HEK293 (cell line): ENCODE measurements at regions not wholly inside any gene's neighbourhood (a gene's known extent, or its start where the extent isn't known, plus 50 kb on each side); places are given as distances from the start of the nearest gene placed in this dataset.

Experiments used
- CTCF ChIA-PET: fragments of 350-600 bp; formaldehyde crosslinking; extraction: SDS; loops from one replicate; lab custom pipeline; 2021; ENCODE audit warnings: antibody characterized with exemption; lab: Yijun Ruan, JAX
- POLR2A ChIA-PET: fragments of 300-600 bp; formaldehyde crosslinking; extraction: SDS; loops from one replicate; lab custom pipeline; 2020; ENCODE audit warnings: antibody characterized with exemption, inconsistent platforms; lab: Yijun Ruan, JAX
- H3K27ac ChIP-seq: fragments of 200-500 bp; sonication (Bioruptor generic); 2 replicates; pipeline ENCODE4 v1.5.1; 2014; ENCODE audit warnings: low read depth, low read length, control low read depth, inconsistent platforms; ENCODE audit errors: extremely low read depth
- H3K36me3 ChIP-seq, 2 experiments: fragments of 200-500 bp in 1 of 2; sonication (Bioruptor generic) in 1 of 2; 1 replicate in 1 of 2; 2 replicates in 1 of 2; pipeline ENCODE4 v1.5.1; 2014 to 2017; ENCODE audit warnings: inconsistent platforms in 2 of 2, low read length in 2 of 2; ENCODE audit not compliant: control insufficient read depth in 2 of 2, insufficient read depth in 1 of 2
- H3K4me1 ChIP-seq: fragments of 200-500 bp; sonication (Bioruptor generic); 2 replicates; pipeline ENCODE4 v1.5.1; 2014; ENCODE audit warnings: mild to moderate bottlenecking, low read length, inconsistent platforms; ENCODE audit not compliant: control insufficient read depth, insufficient read depth
- H3K4me3 ChIP-seq: 2 replicates; pipeline ENCODE4 v1.5.1; 2011; ENCODE audit warnings: low read depth, mild to moderate bottlenecking, control low read depth, low read length, moderate library complexity
- H3K9me3 ChIP-seq: fragments of 200-500 bp; sonication (Bioruptor generic); 2 replicates; pipeline ENCODE4 v1.5.1; 2014; ENCODE audit warnings: low read depth, low read length, inconsistent platforms; ENCODE audit not compliant: control insufficient read depth, insufficient read depth
- BCL11B ChIP-seq: fragments of 450-650 bp; formaldehyde crosslinking; IDR thresholded peaks from 2 replicates; pipeline ENCODE4 v1.5.1; 2016; ENCODE audit warnings: low read depth, missing biosample characterization, missing genetic modification characterization
- OVOL3 ChIP-seq: fragments of 450-650 bp; formaldehyde crosslinking; IDR thresholded peaks from 2 replicates; pipeline ENCODE4 v1.5.1; 2016; ENCODE audit warnings: missing biosample characterization, missing genetic modification characterization
- PRDM1 ChIP-seq: fragments of 450-650 bp; formaldehyde crosslinking; IDR thresholded peaks from 2 replicates; pipeline ENCODE4; 2016; ENCODE audit warnings: missing biosample characterization, missing genetic modification characterization
- ZBTB20 ChIP-seq: fragments of 450-650 bp; formaldehyde crosslinking; IDR thresholded peaks from 2 replicates; pipeline ENCODE4 v1.5.1; 2016; ENCODE audit warnings: missing biosample characterization, missing genetic modification characterization
- ZBTB26 ChIP-seq: fragments of 450-650 bp; formaldehyde crosslinking; optimal IDR thresholded peaks from 2 replicates; pipeline ENCODE3; 2016; ENCODE audit warnings: missing biosample characterization, mild to moderate bottlenecking, missing genetic modification characterization
- ZBTB8A ChIP-seq: fragments of 450-650 bp; formaldehyde crosslinking; IDR thresholded peaks from 2 replicates; pipeline ENCODE4 v1.5.1; 2016; ENCODE audit warnings: missing biosample characterization, missing genetic modification characterization
- ZEB2 ChIP-seq: fragments of 450-650 bp; formaldehyde crosslinking; IDR thresholded peaks from 2 replicates; pipeline ENCODE4 v1.5.1; 2016; ENCODE audit warnings: missing biosample characterization, missing genetic modification characterization
- ZNF112 ChIP-seq: fragments of 450-650 bp; formaldehyde crosslinking; IDR thresholded peaks from 2 replicates; pipeline ENCODE4 v1.5.0; 2017; ENCODE audit warnings: missing biosample characterization, missing genetic modification characterization
- ZNF175 ChIP-seq: fragments of 450-650 bp; formaldehyde crosslinking; IDR thresholded peaks from 2 replicates; pipeline ENCODE4 v1.5.1; 2016; ENCODE audit warnings: missing biosample characterization, missing genetic modification characterization
- ZNF211 ChIP-seq: fragments of 450-650 bp; formaldehyde crosslinking; IDR thresholded peaks from 2 replicates; pipeline ENCODE4 v1.5.1; 2016; ENCODE audit warnings: low read depth, missing biosample characterization, missing genetic modification characterization
- ZNF404 ChIP-seq: fragments of 450-650 bp; formaldehyde crosslinking; IDR thresholded peaks from 2 replicates; pipeline ENCODE4 v1.5.1; 2017; ENCODE audit warnings: missing biosample characterization, missing genetic modification characterization
- ZNF426 ChIP-seq: fragments of 450-650 bp; formaldehyde crosslinking; IDR thresholded peaks from 2 replicates; pipeline ENCODE4 v1.5.1; 2017; ENCODE audit warnings: missing biosample characterization, missing genetic modification characterization, mild to moderate bottlenecking, inconsistent platforms, moderate library complexity
- ZNF529 ChIP-seq: fragments of 450-650 bp; formaldehyde crosslinking; IDR thresholded peaks from 2 replicates; pipeline ENCODE4 v1.5.1; 2017; ENCODE audit warnings: missing genetic modification characterization, missing biosample characterization; ENCODE audit not compliant: insufficient replicate concordance
- ZNF555 ChIP-seq: fragments of 450-650 bp; formaldehyde crosslinking; conservative IDR thresholded peaks from 2 replicates; pipeline ENCODE4 v1.5.1; 2017; ENCODE audit warnings: missing biosample characterization, mild to moderate bottlenecking, missing genetic modification characterization, inconsistent platforms
- ZNF558 ChIP-seq: fragments of 450-650 bp; formaldehyde crosslinking; IDR thresholded peaks from 2 replicates; pipeline ENCODE4 v1.5.1; 2016; ENCODE audit warnings: missing biosample characterization, missing genetic modification characterization
- ZNF596 ChIP-seq: fragments of 450-650 bp; IDR thresholded peaks from 2 replicates; pipeline ENCODE4 v1.5.0; 2018; ENCODE audit warnings: missing biosample characterization, mild to moderate bottlenecking, missing genetic modification characterization, moderate library complexity
- ZNF610 ChIP-seq: fragments of 450-650 bp; formaldehyde crosslinking; IDR thresholded peaks from 2 replicates; pipeline ENCODE4 v1.5.1; 2016; ENCODE audit warnings: missing biosample characterization, missing genetic modification characterization, borderline replicate concordance
- ZNF624 ChIP-seq: fragments of 450-650 bp; formaldehyde crosslinking; IDR thresholded peaks from 2 replicates; pipeline ENCODE4 v1.5.1; 2017; ENCODE audit warnings: missing biosample characterization, missing genetic modification characterization
- ZNF692 ChIP-seq: fragments of 450-650 bp; formaldehyde crosslinking; IDR thresholded peaks from 2 replicates; pipeline ENCODE4 v1.5.1; 2016; ENCODE audit warnings: missing biosample characterization, missing genetic modification characterization
- ZNF791 ChIP-seq: fragments of 450-650 bp; formaldehyde crosslinking; IDR thresholded peaks from 2 replicates; pipeline ENCODE4 v1.5.1; 2016; ENCODE audit warnings: missing biosample characterization, missing genetic modification characterization
- ZSCAN16 ChIP-seq: fragments of 450-650 bp; formaldehyde crosslinking; IDR thresholded peaks from 2 replicates; pipeline ENCODE4 v1.5.1; 2016; ENCODE audit warnings: missing biosample characterization, missing genetic modification characterization
- TF ChIP-seq, protein P1 (sequence below): fragments of 450-650 bp; formaldehyde crosslinking; IDR thresholded peaks from 2 replicates; pipeline ENCODE4 v1.5.1; 2016; ENCODE audit warnings: missing biosample characterization, missing genetic modification characterization
- TF ChIP-seq, protein P2 (sequence below): fragments of 450-650 bp; formaldehyde crosslinking; IDR thresholded peaks from 2 replicates; pipeline ENCODE4 v1.5.1; 2016; ENCODE audit warnings: missing biosample characterization, missing genetic modification characterization

GRCh38 chr9:96020792-96021550 lies 145.5 kb downstream of the ERCC6L2 start (continued):
- TF ChIP-seq ZNF692 (tag by site-specific recombination) (peak; percentile 86), ZBTB26 (tag by site-specific recombination) (peak; percentile 20), ZBTB20 (tag by site-specific recombination) (peak; percentile 28; the same call in 1 of the 2 replicates)

GRCh38 chr9:96020300-96020791 lies 144.9 kb downstream of the ERCC6L2 start:
- H3K36me3 ChIP-seq, result peaks cover 0 to 8% of the 10 kb centered on the region in 2 experiments; a peak in 2 of 3 replicates
- no peaks in the 10 kb centered on the region for H3K9me3 ChIP-seq
- no peaks in the 10 kb centered on the region; the same call in 1 of the 2 replicates for H3K4me1 ChIP-seq
- CTCF ChIA-PET, result no interaction called here
- no peak overlapping the region for H3K27ac ChIP-seq
- TF ChIP-seq ZNF558 (tag by site-specific recombination) (no peak), OVOL3 (tag by site-specific recombination) (no peak), ZNF555 (no peak), ZNF610 (no peak), PRDM1 (tag by site-specific recombination) (no peak), ZNF175 (tag by site-specific recombination) (no peak), ZSCAN16 (tag by site-specific recombination) (no peak), ZNF404 (tag by site-specific recombination) (no peak), ZNF211 (tag by site-specific recombination) (no peak), BCL11B (no peak), ZNF112 (tag by site-specific recombination) (no peak), ZBTB8A (tag by site-specific recombination) (no peak), ZNF791 (no peak), ZNF529 (tag by site-specific recombination) (no peak), ZEB2 (no peak), ZNF596 (tag by site-specific recombination) (no peak), ZNF426 (tag by site-specific recombination) (no peak), ZNF624 (tag by site-specific recombination) (no peak)
- TF ChIP-seq, protein P1, sequence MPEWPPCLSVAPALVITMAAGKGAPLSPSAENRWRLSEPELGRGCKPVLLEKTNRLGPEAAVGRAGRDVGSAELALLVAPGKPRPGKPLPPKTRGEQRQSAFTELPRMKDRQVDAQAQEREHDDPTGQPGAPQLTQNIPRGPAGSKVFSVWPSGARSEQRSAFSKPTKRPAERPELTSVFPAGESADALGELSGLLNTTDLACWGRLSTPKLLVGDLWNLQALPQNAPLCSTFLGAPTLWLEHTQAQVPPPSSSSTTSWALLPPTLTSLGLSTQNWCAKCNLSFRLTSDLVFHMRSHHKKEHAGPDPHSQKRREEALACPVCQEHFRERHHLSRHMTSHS (tag by site-specific recombination), result no peak
- TF ChIP-seq, protein P2, sequence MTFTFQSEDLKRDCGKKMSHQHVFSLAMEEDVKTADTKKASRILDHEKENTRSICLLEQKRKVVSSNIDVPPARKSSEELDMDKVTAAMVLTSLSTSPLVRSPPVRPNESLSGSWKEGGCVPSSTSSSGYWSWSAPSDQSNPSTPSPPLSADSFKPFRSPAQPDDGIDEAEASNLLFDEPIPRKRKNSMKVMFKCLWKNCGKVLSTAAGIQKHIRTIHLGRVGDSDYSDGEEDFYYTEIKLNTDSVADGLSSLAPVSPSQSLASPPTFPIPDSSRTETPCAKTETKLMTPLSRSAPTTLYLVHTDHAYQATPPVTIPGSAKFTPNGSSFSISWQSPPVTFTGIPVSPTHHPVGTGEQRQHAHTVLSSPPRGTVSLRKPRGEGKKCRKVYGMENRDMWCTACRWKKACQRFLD (tag by site-specific recombination), result no peak
- H3K4me3 ChIP-seq, result no peak overlapping the region
- POLR2A ChIA-PET, result no interaction called here
